H1 (cell line): ENCODE measurements at regions not wholly inside any gene's neighbourhood (a gene's known extent, or its start where the extent isn't known, plus 50 kb on each side); places are given as distances from the start of the nearest gene placed in this dataset.

Experiments used
- ATF3 ChIP-seq: IDR thresholded peaks from 2 replicates; pipeline ENCODE4 v1.6.1; 2011; ENCODE audit warnings: low read depth, mild to moderate bottlenecking, low read length; ENCODE audit not compliant: insufficient read depth
- CEBPB ChIP-seq: IDR thresholded peaks from 2 replicates; pipeline ENCODE4 v1.6.1; 2012; ENCODE audit warnings: low read depth, low read length
- CHD2 ChIP-seq: IDR thresholded peaks from 2 replicates; pipeline ENCODE4 v1.6.1; 2012; ENCODE audit warnings: low read length, improper control_type of control experiment
- CTCF ChIP-seq, 3 experiments: IDR thresholded peaks; 1 replicate in 2 of 3; 2 replicates in 1 of 3; pipeline versions ENCODE4 v1.5.1 to v1.6.1; 2011; ENCODE audit warnings: low read length in 3 of 3, mild to moderate bottlenecking in 3 of 3, inconsistent platforms in 2 of 3, low read depth in 1 of 3, moderate library complexity in 1 of 3; ENCODE audit not compliant: insufficient read depth in 1 of 3; ENCODE audit errors: control extremely low read depth in 1 of 3
- EP300 ChIP-seq, 2 experiments: IDR thresholded peaks; 1 replicate in 1 of 2; 2 replicates in 1 of 2; pipeline ENCODE4 v1.6.1; 2011 to 2012; ENCODE audit warnings: low read depth in 2 of 2, low read length in 2 of 2, mild to moderate bottlenecking in 2 of 2, borderline replicate concordance in 1 of 2, inconsistent platforms in 1 of 2, moderate library complexity in 1 of 2
- FOSL1 ChIP-seq: IDR thresholded peaks from 2 replicates; pipeline ENCODE4 v1.6.1; 2011; ENCODE audit warnings: mild to moderate bottlenecking, low read depth, low read length, moderate library complexity; ENCODE audit not compliant: insufficient read depth
- GABPA ChIP-seq: IDR thresholded peaks from 2 replicates; pipeline ENCODE4 v1.6.1; 2011; ENCODE audit warnings: mild to moderate bottlenecking, low read length, moderate library complexity, borderline replicate concordance; ENCODE audit not compliant: insufficient read depth
- GTF2F1 ChIP-seq: IDR thresholded peaks from 2 replicates; pipeline ENCODE4 v1.6.1; 2012; ENCODE audit warnings: low read depth, low read length, improper control_type of control experiment, borderline replicate concordance
- JUND ChIP-seq: IDR thresholded peaks from 2 replicates; pipeline ENCODE4 v1.6.1; 2011; ENCODE audit warnings: mild to moderate bottlenecking, improper control_type of control experiment, low read length
- KDM1A ChIP-seq: fragments of 200-600, 300-600 bp; sonication (generic); IDR thresholded peaks from 2 replicates; pipeline ENCODE4 v1.7.1; 2016; ENCODE audit warnings: mild to moderate bottlenecking, low read length, borderline replicate concordance
- PHF8 ChIP-seq: fragments of 200-600 bp; sonication (generic); conservative IDR thresholded peaks from 2 replicates; pipeline ENCODE4 v1.7.1; 2012; ENCODE audit warnings: low read depth, mild to moderate bottlenecking, inconsistent platforms, low read length, moderate library complexity
- POLR2AphosphoS5 ChIP-seq: IDR thresholded peaks from 2 replicates; pipeline ENCODE4 v1.6.1; 2011; ENCODE audit warnings: low read depth, low read length
- YY1 ChIP-seq: IDR thresholded peaks from 2 replicates; pipeline ENCODE4 v1.6.1; 2011; ENCODE audit warnings: low read depth, mild to moderate bottlenecking, low read length

- TF ChIP-seq YY1 (no peak), CTCF (IDR thresholded peaks at IDR 0.05; ENCODE audit: control extremely low read depth in 1 of 3, insufficient read depth in 1 of 3, low read depth in 1 of 3, low read length in 3 of 3) (no peak), POLR2AphosphoS5 (no peak), EP300 (IDR thresholded peaks at IDR 0.05; ENCODE audit: borderline replicate concordance in 1 of 2, low read depth in 2 of 2, low read length in 2 of 2) (no peak), FOSL1 (no peak), JUND (no peak), CHD2 (no peak), GTF2F1 (no peak), KDM1A (no peak), CEBPB (no peak), GABPA (no peak), PHF8 (no peak), ATF3 (no peak)
Measured at GRCh38 chr3:82311901-82312300, 550.5 kb upstream of the GBE1 start.
